ENCODE measurements at regions not wholly inside any gene's neighbourhood (a gene's known extent, or its start where the extent isn't known, plus 50 kb on each side); places are given as distances from the start of the nearest gene placed in this dataset.

DNA sequence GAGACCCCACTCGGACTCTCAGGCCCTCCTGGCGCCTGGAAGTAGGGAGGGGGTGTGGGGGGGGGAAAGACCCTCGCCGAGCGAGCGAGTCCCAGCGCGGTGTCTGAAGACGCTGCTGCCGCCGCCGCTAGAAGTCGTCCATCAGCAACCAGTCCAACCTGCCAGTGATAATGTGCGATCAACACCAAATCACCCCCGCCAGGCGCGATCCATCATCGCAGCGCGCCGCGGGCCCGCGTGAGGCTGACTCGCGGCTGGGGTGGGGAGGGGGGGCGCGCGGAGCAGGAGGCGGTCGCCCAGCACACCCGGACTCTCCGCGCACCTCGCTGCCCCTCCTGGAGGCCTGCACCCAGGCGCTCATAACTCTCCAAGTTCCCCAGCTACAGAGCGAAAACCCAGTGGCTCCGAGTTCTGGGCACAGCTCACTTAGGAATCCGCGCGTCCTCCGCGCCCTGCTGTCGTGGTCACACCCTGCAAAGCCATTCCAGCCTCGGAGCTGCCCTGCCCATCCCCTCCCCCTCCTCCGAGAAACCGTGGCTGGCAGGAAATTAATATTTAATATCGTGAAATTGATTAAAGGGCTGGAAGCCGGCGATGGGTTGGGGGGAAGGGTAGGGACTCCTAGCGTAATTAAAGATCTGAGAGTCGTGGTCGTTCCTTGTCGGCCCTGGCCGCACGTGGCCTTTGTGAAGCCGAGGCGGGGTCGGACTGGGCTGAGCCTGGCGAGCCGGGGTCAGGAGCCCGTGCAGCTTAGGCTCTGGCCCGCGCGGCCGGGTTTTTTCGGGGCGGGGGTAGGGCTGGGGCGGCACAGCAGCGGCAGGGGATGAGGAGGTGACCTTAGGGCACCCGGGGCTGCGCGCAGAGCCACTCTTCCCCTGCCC, 58.1 kb upstream of the BCOR start:
- in situ Hi-C loops (cut with HindIII; ENCODE audit: low sequenced_read_pairs): no loop called here

GRCh38 chrX:40154853-40155588, 57.3 kb upstream of the BCOR start:
- in situ Hi-C loops (cut with HindIII; ENCODE audit: low sequenced_read_pairs): no loop called here

- in situ Hi-C loops (cut with HindIII; ENCODE audit: low sequenced_read_pairs): no loop called here
Measured at GRCh38 chrX:40154250-40154852, 56.6 kb upstream of the BCOR start.

DNA sequence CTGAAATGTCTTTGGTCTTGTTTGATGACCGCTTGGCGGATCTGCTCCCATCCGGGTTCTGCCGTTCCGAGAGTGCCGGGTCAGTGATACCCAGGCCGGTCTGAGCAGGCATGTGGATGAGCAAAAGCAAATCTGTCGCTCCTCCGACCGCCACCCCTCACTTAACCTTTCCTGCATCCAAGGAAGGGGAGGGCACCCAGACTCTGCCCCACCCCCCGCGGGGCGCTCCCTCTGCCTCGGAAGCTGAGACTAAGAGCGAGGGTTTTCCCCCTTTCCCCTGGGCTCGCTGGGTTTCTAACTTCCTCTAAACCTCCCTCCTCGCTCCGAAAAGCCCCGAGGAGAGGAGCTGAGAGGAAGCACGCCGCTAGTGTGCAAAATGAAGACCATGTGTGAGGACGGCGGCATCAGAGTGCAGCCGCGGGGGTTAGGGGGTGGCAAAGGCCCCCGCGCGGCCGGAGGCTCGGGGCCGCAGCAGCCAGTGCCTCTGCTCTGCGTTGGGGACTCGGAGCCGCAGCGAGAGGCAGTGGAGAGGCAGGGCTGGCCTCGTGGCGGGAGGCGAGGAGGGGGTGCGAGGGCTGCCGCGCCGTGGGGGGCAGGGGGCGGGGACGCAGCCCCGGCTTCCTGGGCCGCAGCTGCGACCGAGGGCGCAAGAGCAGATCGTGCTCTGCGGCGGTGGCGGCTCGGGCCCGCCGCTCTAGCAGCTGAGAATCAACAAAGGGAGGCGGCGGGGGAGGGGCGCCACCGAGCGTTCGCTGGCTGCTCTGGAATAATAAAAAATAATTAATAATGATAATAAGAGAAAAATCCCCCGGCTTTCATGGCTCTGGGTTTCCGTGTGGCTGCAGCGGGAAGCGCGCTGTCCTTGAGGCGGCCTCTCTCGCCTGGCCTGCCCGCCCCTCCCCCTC, 55.8 kb upstream of the BCOR start:
- in situ Hi-C loops (cut with HindIII; ENCODE audit: low sequenced_read_pairs): no loop called here

- in situ Hi-C loops (cut with HindIII; ENCODE audit: low sequenced_read_pairs): no loop called here
Measured at GRCh38 chrX:40152741-40153344, 55.1 kb upstream of the BCOR start.

DNA sequence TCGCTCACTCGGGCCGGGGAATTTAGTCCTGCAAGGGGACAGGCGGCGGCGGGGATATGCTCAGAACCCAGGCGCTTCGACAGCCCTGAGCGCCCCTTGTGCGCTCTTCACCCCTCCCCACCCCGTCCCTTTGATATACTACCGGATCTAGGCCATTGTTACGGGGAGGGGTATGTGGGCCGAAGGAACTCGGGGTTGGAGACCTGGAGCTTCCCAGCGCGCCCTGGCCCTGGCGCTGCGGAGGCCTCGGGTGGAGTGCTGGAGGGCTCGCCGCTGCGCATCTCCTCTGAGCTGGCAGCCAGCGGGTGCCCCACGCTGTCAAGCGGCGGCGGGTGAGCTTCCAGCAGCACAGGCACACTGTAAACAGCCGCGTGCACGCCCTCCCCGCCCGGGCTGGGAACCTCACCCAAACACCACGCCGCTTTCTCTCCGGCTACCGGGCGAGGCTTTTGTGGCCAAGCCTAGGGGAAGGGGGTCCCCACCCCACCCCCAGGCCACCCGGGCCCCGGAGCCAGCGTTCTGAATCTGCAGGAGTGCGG, 54.5 kb upstream of the BCOR start:
- in situ Hi-C loops (cut with HindIII; ENCODE audit: low sequenced_read_pairs): no loop called here

GRCh38 chrX:40151211-40152172, 53.7 kb upstream of the BCOR start:
- in situ Hi-C loops (cut with HindIII; ENCODE audit: low sequenced_read_pairs): no loop called here

DNA sequence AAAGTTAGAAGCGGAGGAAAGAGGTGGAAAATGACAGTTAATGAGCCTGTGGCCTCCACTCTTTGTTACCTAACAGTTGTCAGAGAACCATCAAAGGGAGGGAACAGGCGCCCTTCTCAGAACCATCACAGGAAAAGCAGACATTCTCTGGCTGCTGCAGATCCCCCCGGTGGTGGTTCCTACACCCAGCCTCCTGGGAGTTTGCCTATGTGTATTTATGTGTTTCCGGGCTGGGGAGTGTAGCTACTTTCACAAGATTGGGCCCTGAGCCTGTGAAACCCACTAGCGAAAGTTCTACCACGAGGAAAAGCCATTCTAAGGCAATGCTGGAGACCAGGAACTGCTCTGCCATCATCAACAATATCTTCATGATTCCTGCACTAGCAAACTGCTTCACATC, 52.7 kb upstream of the BCOR start:
- in situ Hi-C loops (cut with HindIII; ENCODE audit: low sequenced_read_pairs): no loop called here

DNA sequence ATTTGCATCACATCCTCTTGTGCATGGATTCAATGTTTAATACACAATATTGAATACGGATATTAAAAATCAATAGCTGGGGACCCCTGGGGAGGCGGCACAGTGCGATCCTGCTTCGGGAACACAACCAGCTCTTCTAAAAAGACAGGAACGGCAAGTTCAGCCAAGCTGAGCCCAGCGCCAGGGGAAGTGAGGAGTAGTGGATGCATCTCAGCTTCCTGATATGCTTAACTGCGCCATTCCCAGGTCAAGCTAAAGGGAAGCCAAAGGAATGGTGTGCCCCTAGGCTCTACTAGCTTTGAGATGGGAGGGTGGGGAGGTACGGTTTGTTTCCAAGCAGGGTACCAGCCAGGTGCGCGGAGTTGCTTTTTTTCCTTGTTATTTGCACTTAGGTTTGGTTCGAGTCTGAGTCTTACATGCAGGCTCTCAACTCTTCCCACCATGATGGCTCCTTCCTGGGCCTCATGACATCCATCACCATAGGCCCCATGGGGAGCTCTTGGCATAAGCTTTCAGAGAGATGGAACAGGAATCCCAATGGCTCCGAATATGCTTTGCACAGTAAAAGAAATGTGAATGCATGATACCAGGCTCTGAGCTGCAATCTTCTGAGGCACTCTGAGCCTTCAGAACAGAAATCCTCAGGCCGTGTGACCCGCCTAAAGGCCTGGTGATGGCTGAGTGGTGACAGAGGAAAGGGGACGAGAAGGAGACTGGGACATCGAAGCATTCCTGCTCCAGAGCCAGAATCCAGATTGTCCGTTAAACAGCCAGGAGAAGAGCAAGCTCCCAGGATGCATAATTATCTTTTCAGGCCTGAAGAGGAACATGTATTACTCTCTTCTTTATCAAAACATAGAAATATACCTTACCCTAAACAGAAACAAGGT, 51.8 kb upstream of the BCOR start:
- in situ Hi-C loops (cut with HindIII; ENCODE audit: low sequenced_read_pairs): loop anchor here (5.0 kb wide), 1 partner anchor 92 kb away; no protein-coding TSS in a partner anchor

DNA sequence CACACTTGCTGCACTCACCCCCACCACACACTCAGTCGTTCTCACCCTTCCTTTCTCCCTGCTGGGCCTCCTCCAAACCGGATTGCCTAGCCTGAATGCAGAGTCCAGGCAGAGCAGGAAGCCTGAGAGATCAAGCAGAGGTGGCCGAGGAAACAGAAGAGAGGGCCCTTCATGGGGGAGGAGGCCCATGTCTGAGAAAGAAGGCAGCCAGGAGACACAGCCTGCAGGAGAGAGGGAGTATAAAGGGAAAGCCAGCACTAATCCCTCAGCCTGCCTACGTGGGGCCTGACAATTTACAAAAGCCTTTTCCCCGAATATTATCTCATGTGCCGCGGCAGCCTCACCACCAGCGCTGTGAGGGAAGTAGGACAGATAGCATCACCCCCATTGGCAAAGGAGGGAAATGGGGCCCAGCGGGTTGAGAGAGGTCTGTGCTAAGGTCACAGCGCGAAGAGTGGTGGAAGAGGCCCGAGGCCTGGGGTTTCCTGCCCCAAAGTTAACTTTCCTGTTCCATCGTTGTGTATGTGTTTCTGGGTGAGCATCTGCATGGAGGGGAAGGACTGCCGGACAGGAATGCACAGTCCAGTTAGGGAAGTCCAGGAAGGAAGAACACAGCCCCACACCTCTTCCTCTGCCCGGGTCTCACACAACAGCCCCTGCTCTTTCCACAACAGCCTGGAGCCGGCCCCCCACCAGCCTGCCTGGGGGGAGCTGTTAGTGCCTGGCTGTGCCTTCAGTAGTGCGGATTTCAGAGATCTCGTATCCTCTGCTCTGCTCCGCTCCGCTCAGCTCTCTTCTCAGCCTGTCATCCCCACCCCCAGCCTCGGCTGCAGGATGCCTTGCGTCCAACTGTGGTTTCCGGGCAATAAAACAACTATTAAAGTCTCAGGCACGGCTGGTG, 50.9 kb upstream of the BCOR start:
- in situ Hi-C loops (cut with HindIII; ENCODE audit: low sequenced_read_pairs): loop anchor here (5.0 kb wide), 1 partner anchor 91 kb away; no protein-coding TSS in a partner anchor

GRCh38 chrX:40147971-40148370, 50.2 kb upstream of the BCOR start:
- in situ Hi-C loops (cut with HindIII; ENCODE audit: low sequenced_read_pairs): loop anchor here (5.0 kb wide), 1 partner anchor 91 kb away; no protein-coding TSS in a partner anchor
